HEK293 (cell line): ENCODE measurements at regions not wholly inside any gene's neighbourhood (a gene's known extent, or its start where the extent isn't known, plus 50 kb on each side); places are given as distances from the start of the nearest gene placed in this dataset.

Source experiments
- GLIS2 ChIP-seq: fragments of 450-650 bp; formaldehyde crosslinking; IDR thresholded peaks from 2 replicates; pipeline ENCODE4 v1.5.1; 2016; ENCODE audit warnings: missing biosample characterization, missing genetic modification characterization
- KLF7 ChIP-seq: fragments of 450-650 bp; formaldehyde crosslinking; IDR thresholded peaks from 2 replicates; pipeline ENCODE4 v1.5.1; 2016; ENCODE audit warnings: missing biosample characterization, missing genetic modification characterization, borderline replicate concordance
- SALL2 ChIP-seq: fragments of 450-650 bp; formaldehyde crosslinking; IDR thresholded peaks from 2 replicates; pipeline ENCODE4 v1.5.0; 2017; ENCODE audit warnings: missing biosample characterization, mild to moderate bottlenecking, missing genetic modification characterization, borderline replicate concordance
- TRIM28 ChIP-seq: IDR thresholded peaks from 2 replicates; pipeline ENCODE4 v1.6.1; 2011; ENCODE audit warnings: low read length, control low read depth, borderline replicate concordance
- ZBTB7A ChIP-seq: fragments of 450-650 bp; formaldehyde crosslinking; IDR thresholded peaks from 2 replicates; pipeline ENCODE4 v1.5.1; 2016; ENCODE audit warnings: low read depth, missing biosample characterization, missing genetic modification characterization
- ZFP41 ChIP-seq: fragments of 450-650 bp; formaldehyde crosslinking; IDR thresholded peaks from 2 replicates; pipeline ENCODE4 v1.5.1; 2016; ENCODE audit warnings: missing biosample characterization, missing genetic modification characterization, borderline replicate concordance
- ZNF10 ChIP-seq: fragments of 450-650 bp; formaldehyde crosslinking; IDR thresholded peaks from 2 replicates; pipeline ENCODE4 v1.5.1; 2017; ENCODE audit warnings: missing biosample characterization, missing genetic modification characterization
- ZNF132 ChIP-seq: fragments of 450-650 bp; formaldehyde crosslinking; IDR thresholded peaks from 2 replicates; pipeline ENCODE4 v1.5.1; 2017; ENCODE audit warnings: missing biosample characterization, missing genetic modification characterization, borderline replicate concordance
- ZNF202 ChIP-seq: fragments of 450-650 bp; formaldehyde crosslinking; IDR thresholded peaks from 2 replicates; pipeline ENCODE4 v1.5.1; 2016; ENCODE audit warnings: missing biosample characterization, missing genetic modification characterization, borderline replicate concordance
- ZNF221 ChIP-seq: fragments of 450-650 bp; formaldehyde crosslinking; IDR thresholded peaks from 2 replicates; pipeline ENCODE4 v1.5.1; 2017; ENCODE audit warnings: missing biosample characterization, missing genetic modification characterization, borderline replicate concordance
- ZNF223 ChIP-seq: fragments of 450-650 bp; formaldehyde crosslinking; IDR thresholded peaks from 2 replicates; pipeline ENCODE4 v1.5.1; 2016; ENCODE audit warnings: missing biosample characterization, missing genetic modification characterization
- ZNF239 ChIP-seq: fragments of 450-650 bp; formaldehyde crosslinking; IDR thresholded peaks from 2 replicates; pipeline ENCODE4 v1.5.1; 2016; ENCODE audit warnings: missing biosample characterization, missing genetic modification characterization
- ZNF24 ChIP-seq: fragments of 450-650 bp; formaldehyde crosslinking; IDR thresholded peaks from 2 replicates; pipeline ENCODE4 v1.5.1; 2016; ENCODE audit warnings: missing biosample characterization, missing genetic modification characterization
- ZNF248 ChIP-seq: fragments of 450-650 bp; formaldehyde crosslinking; IDR thresholded peaks from 2 replicates; pipeline ENCODE4 v1.5.1; 2017; ENCODE audit warnings: missing biosample characterization, missing genetic modification characterization
- ZNF280C ChIP-seq: fragments of 450-650 bp; formaldehyde crosslinking; IDR thresholded peaks from 2 replicates; pipeline ENCODE4 v1.5.1; 2016; ENCODE audit warnings: missing biosample characterization, missing genetic modification characterization
- ZNF324 ChIP-seq: fragments of 450-650 bp; formaldehyde crosslinking; IDR thresholded peaks from 2 replicates; pipeline ENCODE4 v1.5.1; 2016; ENCODE audit warnings: missing biosample characterization, missing genetic modification characterization
- ZNF341 ChIP-seq: fragments of 450-650 bp; formaldehyde crosslinking; IDR thresholded peaks from 2 replicates; pipeline ENCODE4; 2016; ENCODE audit warnings: low read depth, missing biosample characterization, missing genetic modification characterization
- ZNF354C ChIP-seq: fragments of 450-650 bp; formaldehyde crosslinking; IDR thresholded peaks from 2 replicates; pipeline ENCODE4 v1.5.1; 2016; ENCODE audit warnings: missing biosample characterization, missing genetic modification characterization, low read depth, borderline replicate concordance
- ZNF426 ChIP-seq: fragments of 450-650 bp; formaldehyde crosslinking; IDR thresholded peaks from 2 replicates; pipeline ENCODE4 v1.5.1; 2017; ENCODE audit warnings: missing biosample characterization, missing genetic modification characterization, mild to moderate bottlenecking, inconsistent platforms, moderate library complexity
- ZNF501 ChIP-seq: fragments of 450-650 bp; formaldehyde crosslinking; IDR thresholded peaks from 2 replicates; pipeline ENCODE4 v1.5.1; 2016; ENCODE audit warnings: missing biosample characterization, missing genetic modification characterization
- ZNF596 ChIP-seq: fragments of 450-650 bp; IDR thresholded peaks from 2 replicates; pipeline ENCODE4 v1.5.0; 2018; ENCODE audit warnings: missing biosample characterization, mild to moderate bottlenecking, missing genetic modification characterization, moderate library complexity
- ZNF623 ChIP-seq: fragments of 450-650 bp; formaldehyde crosslinking; IDR thresholded peaks from 2 replicates; pipeline ENCODE4 v1.5.1; 2016; ENCODE audit warnings: missing biosample characterization, missing genetic modification characterization
- ZNF776 ChIP-seq: fragments of 450-650 bp; formaldehyde crosslinking; IDR thresholded peaks from 2 replicates; pipeline ENCODE4 v1.5.0; 2017; ENCODE audit warnings: missing biosample characterization, missing genetic modification characterization, borderline replicate concordance
- TF ChIP-seq, protein P1 (sequence below): fragments of 450-650 bp; formaldehyde crosslinking; conservative IDR thresholded peaks from 2 replicates; pipeline ENCODE4 v1.5.1; 2016; ENCODE audit warnings: low read depth, missing biosample characterization, missing genetic modification characterization
- TF ChIP-seq, protein P2 (sequence below): fragments of 450-650 bp; formaldehyde crosslinking; IDR thresholded peaks from 2 replicates; pipeline ENCODE4 v1.5.1; 2016; ENCODE audit warnings: missing biosample characterization, missing genetic modification characterization
- TF ChIP-seq, protein P3 (sequence below): fragments of 450-650 bp; formaldehyde crosslinking; IDR thresholded peaks from 2 replicates; pipeline ENCODE4 v1.5.1; 2016; ENCODE audit warnings: missing biosample characterization, missing genetic modification characterization
- TF ChIP-seq, protein P4 (sequence below): fragments of 450-650 bp; formaldehyde crosslinking; IDR thresholded peaks from 2 replicates; pipeline ENCODE4 v1.5.1; 2016; ENCODE audit warnings: missing biosample characterization, missing genetic modification characterization

DNA sequence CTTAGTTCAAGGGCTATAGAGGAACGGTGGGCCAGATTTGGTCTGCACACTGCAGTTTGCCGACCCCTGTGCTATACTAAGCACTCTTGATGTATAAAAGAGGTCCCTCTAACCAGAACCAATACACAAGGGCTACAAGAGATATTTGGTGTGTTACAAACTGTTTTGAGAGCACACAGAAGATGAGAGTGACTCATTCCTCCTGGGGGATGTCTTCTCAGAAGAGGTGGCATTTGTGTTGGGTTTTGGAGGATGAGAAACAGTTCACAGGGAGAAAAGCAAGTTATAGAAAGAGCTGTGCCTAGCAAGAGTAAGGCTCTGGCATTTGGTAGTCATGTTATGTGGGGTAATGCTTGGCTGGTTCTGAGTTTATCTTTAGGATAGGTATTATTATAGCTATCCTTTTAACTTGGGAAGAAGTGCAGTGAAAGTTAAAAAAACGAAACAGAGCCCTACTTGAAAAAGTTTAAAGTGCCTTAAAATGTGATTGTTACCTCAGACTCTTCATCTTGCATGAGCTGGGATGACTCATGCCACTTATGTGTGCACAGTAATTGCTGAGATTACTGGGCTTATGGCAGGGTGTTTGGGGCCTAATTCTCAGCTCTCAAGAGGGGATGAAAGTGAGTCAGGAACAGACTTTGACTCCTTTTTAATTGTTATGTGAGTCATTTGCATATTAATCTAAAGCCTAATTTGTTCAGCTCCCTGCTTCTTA lies 160.4 kb downstream of the KIF20B start (continued):
- TF ChIP-seq, protein P1, sequence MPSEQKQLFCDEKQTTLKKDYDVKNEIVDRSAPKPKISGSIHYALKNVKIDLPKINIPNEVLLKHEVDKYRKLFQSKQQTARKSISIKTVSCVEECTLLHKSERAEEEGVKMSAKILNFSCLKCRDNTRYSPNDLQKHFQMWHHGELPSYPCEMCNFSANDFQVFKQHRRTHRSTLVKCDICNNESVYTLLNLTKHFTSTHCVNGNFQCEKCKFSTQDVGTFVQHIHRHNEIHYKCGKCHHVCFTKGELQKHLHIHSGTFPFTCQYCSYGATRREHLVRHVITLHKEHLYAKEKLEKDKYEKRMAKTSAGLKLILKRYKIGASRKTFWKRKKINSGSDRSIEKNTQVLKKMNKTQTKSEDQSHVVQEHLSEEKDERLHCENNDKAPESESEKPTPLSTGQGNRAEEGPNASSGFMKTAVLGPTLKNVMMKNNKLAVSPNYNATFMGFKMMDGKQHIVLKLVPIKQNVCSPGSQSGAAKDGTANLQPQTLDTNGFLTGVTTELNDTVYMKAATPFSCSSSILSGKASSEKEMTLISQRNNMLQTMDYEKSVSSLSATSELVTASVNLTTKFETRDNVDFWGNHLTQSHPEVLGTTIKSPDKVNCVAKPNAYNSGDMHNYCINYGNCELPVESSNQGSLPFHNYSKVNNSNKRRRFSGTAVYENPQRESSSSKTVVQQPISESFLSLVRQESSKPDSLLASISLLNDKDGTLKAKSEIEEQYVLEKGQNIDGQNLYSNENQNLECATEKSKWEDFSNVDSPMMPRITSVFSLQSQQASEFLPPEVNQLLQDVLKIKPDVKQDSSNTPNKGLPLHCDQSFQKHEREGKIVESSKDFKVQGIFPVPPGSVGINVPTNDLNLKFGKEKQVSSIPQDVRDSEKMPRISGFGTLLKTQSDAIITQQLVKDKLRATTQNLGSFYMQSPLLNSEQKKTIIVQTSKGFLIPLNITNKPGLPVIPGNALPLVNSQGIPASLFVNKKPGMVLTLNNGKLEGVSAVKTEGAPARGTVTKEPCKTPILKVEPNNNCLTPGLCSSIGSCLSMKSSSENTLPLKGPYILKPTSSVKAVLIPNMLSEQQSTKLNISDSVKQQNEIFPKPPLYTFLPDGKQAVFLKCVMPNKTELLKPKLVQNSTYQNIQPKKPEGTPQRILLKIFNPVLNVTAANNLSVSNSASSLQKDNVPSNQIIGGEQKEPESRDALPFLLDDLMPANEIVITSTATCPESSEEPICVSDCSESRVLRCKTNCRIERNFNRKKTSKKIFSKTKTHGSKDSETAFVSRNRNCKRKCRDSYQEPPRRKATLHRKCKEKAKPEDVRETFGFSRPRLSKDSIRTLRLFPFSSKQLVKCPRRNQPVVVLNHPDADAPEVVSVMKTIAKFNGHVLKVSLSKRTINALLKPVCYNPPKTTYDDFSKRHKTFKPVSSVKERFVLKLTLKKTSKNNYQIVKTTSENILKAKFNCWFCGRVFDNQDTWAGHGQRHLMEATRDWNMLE (tag by site-specific recombination), result peak; percentile 45
- TF ChIP-seq, protein P2, sequence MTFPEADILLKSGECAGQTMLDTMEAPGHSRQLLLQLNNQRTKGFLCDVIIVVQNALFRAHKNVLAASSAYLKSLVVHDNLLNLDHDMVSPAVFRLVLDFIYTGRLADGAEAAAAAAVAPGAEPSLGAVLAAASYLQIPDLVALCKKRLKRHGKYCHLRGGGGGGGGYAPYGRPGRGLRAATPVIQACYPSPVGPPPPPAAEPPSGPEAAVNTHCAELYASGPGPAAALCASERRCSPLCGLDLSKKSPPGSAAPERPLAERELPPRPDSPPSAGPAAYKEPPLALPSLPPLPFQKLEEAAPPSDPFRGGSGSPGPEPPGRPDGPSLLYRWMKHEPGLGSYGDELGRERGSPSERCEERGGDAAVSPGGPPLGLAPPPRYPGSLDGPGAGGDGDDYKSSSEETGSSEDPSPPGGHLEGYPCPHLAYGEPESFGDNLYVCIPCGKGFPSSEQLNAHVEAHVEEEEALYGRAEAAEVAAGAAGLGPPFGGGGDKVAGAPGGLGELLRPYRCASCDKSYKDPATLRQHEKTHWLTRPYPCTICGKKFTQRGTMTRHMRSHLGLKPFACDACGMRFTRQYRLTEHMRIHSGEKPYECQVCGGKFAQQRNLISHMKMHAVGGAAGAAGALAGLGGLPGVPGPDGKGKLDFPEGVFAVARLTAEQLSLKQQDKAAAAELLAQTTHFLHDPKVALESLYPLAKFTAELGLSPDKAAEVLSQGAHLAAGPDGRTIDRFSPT (tag by site-specific recombination), result peak; percentile 83
- TF ChIP-seq ZNF501 (tag by site-specific recombination), result no peak; the same call in 1 of the 2 replicates
- TF ChIP-seq ZNF24, result peak; percentile 56; the same call in 1 of the 2 replicates
- TF ChIP-seq, protein P3, sequence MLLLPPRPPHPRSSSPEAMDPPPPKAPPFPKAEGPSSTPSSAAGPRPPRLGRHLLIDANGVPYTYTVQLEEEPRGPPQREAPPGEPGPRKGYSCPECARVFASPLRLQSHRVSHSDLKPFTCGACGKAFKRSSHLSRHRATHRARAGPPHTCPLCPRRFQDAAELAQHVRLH (tag by site-specific recombination), result peak; percentile 27; the same call in 1 of the 2 replicates
- TF ChIP-seq ZBTB7A, result no peak
- no peak for TF ChIP-seq ZNF248 (tag by site-specific recombination)
- no peak for TF ChIP-seq ZNF623 (tag by site-specific recombination)
- no peak for TF ChIP-seq ZNF239 (tag by site-specific recombination)
- TF ChIP-seq ZNF426 (tag by site-specific recombination), result no peak
- TF ChIP-seq ZNF10, result no peak
- no peak for TF ChIP-seq ZNF341
- no peak for TF ChIP-seq GLIS2 (tag by site-specific recombination)
- TF ChIP-seq, protein P4, sequence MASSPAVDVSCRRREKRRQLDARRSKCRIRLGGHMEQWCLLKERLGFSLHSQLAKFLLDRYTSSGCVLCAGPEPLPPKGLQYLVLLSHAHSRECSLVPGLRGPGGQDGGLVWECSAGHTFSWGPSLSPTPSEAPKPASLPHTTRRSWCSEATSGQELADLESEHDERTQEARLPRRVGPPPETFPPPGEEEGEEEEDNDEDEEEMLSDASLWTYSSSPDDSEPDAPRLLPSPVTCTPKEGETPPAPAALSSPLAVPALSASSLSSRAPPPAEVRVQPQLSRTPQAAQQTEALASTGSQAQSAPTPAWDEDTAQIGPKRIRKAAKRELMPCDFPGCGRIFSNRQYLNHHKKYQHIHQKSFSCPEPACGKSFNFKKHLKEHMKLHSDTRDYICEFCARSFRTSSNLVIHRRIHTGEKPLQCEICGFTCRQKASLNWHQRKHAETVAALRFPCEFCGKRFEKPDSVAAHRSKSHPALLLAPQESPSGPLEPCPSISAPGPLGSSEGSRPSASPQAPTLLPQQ (tag by site-specific recombination), result peak; percentile 59; the same call in 1 of the 2 replicates
- TF ChIP-seq ZNF596 (tag by site-specific recombination), result no peak; the same call in 1 of the 2 replicates
- TF ChIP-seq SALL2, result no peak
- peak; percentile 39; the same call in 1 of the 2 replicates for TF ChIP-seq ZNF324 (tag by site-specific recombination)
- no peak for TF ChIP-seq ZNF223
- no peak for TF ChIP-seq ZNF354C (tag by site-specific recombination)
- peak; percentile 94 for TF ChIP-seq TRIM28
- no peak for TF ChIP-seq ZFP41
- TF ChIP-seq ZNF776, result no peak
- TF ChIP-seq ZNF132 (tag by site-specific recombination), result no peak
- TF ChIP-seq ZNF202 (tag by site-specific recombination), result no peak
- no peak for TF ChIP-seq ZNF280C (tag by site-specific recombination)
- TF ChIP-seq ZNF221 (tag by site-specific recombination), result no peak
- TF ChIP-seq KLF7, result no peak
